Mesothelial cell of epicardium (in vitro differentiated cells): ENCODE measurements at regions not wholly inside any gene's neighbourhood (a gene's known extent, or its start where the extent isn't known, plus 50 kb on each side); places are given as distances from the start of the nearest gene placed in this dataset.

Experiments used
- DNase-seq, 2 experiments: peaks; one replicate each; pipeline ENCODE4 v3.0.0; 2021; ENCODE audit warnings: low spot score in 2 of 2; ENCODE audit not compliant: unreplicated experiment in 2 of 2
- H3K27ac Mint-ChIP-seq: 2 replicates; pipeline ENCODE4 v1.8.0; 2021; ENCODE audit warnings: mixed read lengths
- H3K27me3 Mint-ChIP-seq: 2 replicates; pipeline ENCODE4 v1.8.0; 2021; ENCODE audit warnings: low read depth, mixed read lengths
- H3K36me3 Mint-ChIP-seq: 2 replicates; pipeline ENCODE4 v1.8.0; 2021; ENCODE audit warnings: mixed read lengths
- H3K4me1 Mint-ChIP-seq: 2 replicates; pipeline ENCODE4 v1.8.0; 2021; ENCODE audit warnings: mixed read lengths
- H3K4me3 Mint-ChIP-seq: 2 replicates; pipeline ENCODE4 v1.8.0; 2021; ENCODE audit warnings: mild to moderate bottlenecking, moderate library complexity, mixed read lengths
- H3K9me3 Mint-ChIP-seq: 2 replicates; pipeline ENCODE4 v1.8.0; 2021; ENCODE audit warnings: mixed read lengths
- CTCF ChIP-seq: fragments of 200-600 bp; sonication (generic); IDR thresholded peaks from one replicate; pipeline ENCODE4 v1.5.0; 2021; ENCODE audit warnings: antibody characterized with exemption; ENCODE audit not compliant: unreplicated experiment

- no peak overlapping the region for H3K27ac Mint-ChIP-seq
- DNase-seq, result no peak
- H3K27me3 Mint-ChIP-seq, result no peaks in the 10 kb centered on the region
- H3K36me3 Mint-ChIP-seq, result no peaks in the 10 kb centered on the region
- H3K9me3 Mint-ChIP-seq, result peaks cover 23% of the 10 kb centered on the region
- no peak overlapping the region for H3K4me3 Mint-ChIP-seq
- peaks cover 8% of the 10 kb centered on the region for H3K4me1 Mint-ChIP-seq
- no peak for TF ChIP-seq CTCF
Measured at GRCh38 chr6:85975957-85976356, 333.3 kb upstream of the SYNCRIP start.

- DNase-seq, result no peak
- Mint-ChIP-seq H3K36me3 (no peaks in the 10 kb centered on the region), H3K4me3 (no peak overlapping the region), H3K9me3 (peaks cover 10% of the 10 kb centered on the region), H3K27ac (no peak overlapping the region), H3K27me3 (no peaks in the 10 kb centered on the region), H3K4me1 (peaks cover 27% of the 10 kb centered on the region)
- no peak for TF ChIP-seq CTCF
Measured at GRCh38 chr6:85971238-85971637, 328.6 kb upstream of the SYNCRIP start.

GRCh38 chr6:85966828-85967227, 324.1 kb upstream of the SYNCRIP start:
- H3K4me3 Mint-ChIP-seq, result no peak overlapping the region
- no peaks in the 10 kb centered on the region for H3K9me3 Mint-ChIP-seq
- H3K27me3 Mint-ChIP-seq, result no peaks in the 10 kb centered on the region
- no peak overlapping the region for H3K27ac Mint-ChIP-seq
- no peak for TF ChIP-seq CTCF
- H3K4me1 Mint-ChIP-seq, result peaks cover 26% of the 10 kb centered on the region
- no peaks in the 10 kb centered on the region for H3K36me3 Mint-ChIP-seq
- DNase-seq, result no peak

- Mint-ChIP-seq H3K9me3 (peaks cover 14% of the 10 kb centered on the region), H3K27me3 (no peaks in the 10 kb centered on the region), H3K4me1 (no peaks in the 10 kb centered on the region), H3K4me3 (no peak overlapping the region), H3K36me3 (no peaks in the 10 kb centered on the region), H3K27ac (no peak overlapping the region)
- no peak for TF ChIP-seq CTCF
- no peak for DNase-seq
Measured at GRCh38 chr6:85961746-85962145, 319.1 kb upstream of the SYNCRIP start.

- no peak for DNase-seq
- Mint-ChIP-seq H3K27ac (no peak overlapping the region), H3K4me3 (no peak overlapping the region), H3K4me1 (no peaks in the 10 kb centered on the region), H3K36me3 (no peaks in the 10 kb centered on the region), H3K9me3 (peaks cover 16% of the 10 kb centered on the region), H3K27me3 (no peaks in the 10 kb centered on the region)
- no peak for TF ChIP-seq CTCF
Measured at GRCh38 chr6:85961125-85961524, 318.4 kb upstream of the SYNCRIP start.

- no peak overlapping the region for H3K4me3 Mint-ChIP-seq
- peaks cover 20% of the 10 kb centered on the region for H3K9me3 Mint-ChIP-seq
- no peak overlapping the region for H3K27ac Mint-ChIP-seq
- TF ChIP-seq CTCF, result no peak
- no peak for DNase-seq
- H3K4me1 Mint-ChIP-seq, result peaks cover 5% of the 10 kb centered on the region
- peaks cover 2% of the 10 kb centered on the region for H3K36me3 Mint-ChIP-seq
- H3K27me3 Mint-ChIP-seq, result no peaks in the 10 kb centered on the region
Measured at GRCh38 chr6:85948481-85948880, 305.8 kb upstream of the SYNCRIP start.
